GM18517 (cell line): ENCODE measurements at regions not wholly inside any gene's neighbourhood (a gene's known extent, or its start where the extent isn't known, plus 50 kb on each side); places are given as distances from the start of the nearest gene placed in this dataset.
A peak's percentile ranks its signal among the peaks of the same experiment; 100 is the strongest.

Experiments used
- ATAC-seq: cut with Tn5 transposase; IDR thresholded peaks from one replicate; pipeline ENCODE4 v1.9.1; 2021; ENCODE audit warnings: mild to moderate bottlenecking, moderate library complexity; ENCODE audit not compliant: unreplicated experiment

GRCh38 chr2:144248350-144249034, 271.4 kb downstream of the ZEB2 start:
- peak; percentile 40 for ATAC-seq

GRCh38 chr2:144244938-144245337, 275.0 kb downstream of the ZEB2 start:
- no peak for ATAC-seq

GRCh38 chr2:144242311-144242710, 277.6 kb downstream of the ZEB2 start:
- no peak for ATAC-seq

- ATAC-seq = no peak
Measured at GRCh38 chr2:144241801-144242200, 278.1 kb downstream of the ZEB2 start.

GRCh38 chr2:144240656-144241339, 279.1 kb downstream of the ZEB2 start:
- peak; percentile 85 for ATAC-seq

- ATAC-seq = no peak
Measured at GRCh38 chr2:144239726-144240125, 280.2 kb downstream of the ZEB2 start.

GRCh38 chr2:144239306-144239705, 280.6 kb downstream of the ZEB2 start:
- no peak for ATAC-seq

GRCh38 chr2:144237830-144238627, 281.9 kb downstream of the ZEB2 start:
- ATAC-seq = no peak

GRCh38 chr2:144237108-144237507, 282.8 kb downstream of the ZEB2 start:
- no peak for ATAC-seq

- ATAC-seq = no peak
Measured at GRCh38 chr2:144235050-144235449, 284.9 kb downstream of the ZEB2 start.

GRCh38 chr2:144234542-144234871, 285.4 kb downstream of the ZEB2 start:
- ATAC-seq = no peak

- no peak for ATAC-seq
Measured at GRCh38 chr2:144233733-144234541, 286.0 kb downstream of the ZEB2 start.

GRCh38 chr2:144233317-144233716, 286.6 kb downstream of the ZEB2 start:
- no peak for ATAC-seq

- ATAC-seq = no peak
Measured at GRCh38 chr2:144230448-144231085, 289.4 kb downstream of the ZEB2 start.

GRCh38 chr2:144230033-144230432, 289.9 kb downstream of the ZEB2 start:
- ATAC-seq = no peak

GRCh38 chr2:144229296-144229695, 290.6 kb downstream of the ZEB2 start:
- no peak for ATAC-seq

- ATAC-seq = no peak
Measured at GRCh38 chr2:144227427-144228105, 292.4 kb downstream of the ZEB2 start.

- no peak for ATAC-seq
Measured at GRCh38 chr2:144225076-144225475, 294.8 kb downstream of the ZEB2 start.

GRCh38 chr2:144224472-144224871, 295.4 kb downstream of the ZEB2 start:
- no peak for ATAC-seq

GRCh38 chr2:144219979-144220378, 299.9 kb downstream of the ZEB2 start:
- ATAC-seq = no peak
